Brain microvascular endothelial cell (primary cell): ENCODE measurements at regions not wholly inside any gene's neighbourhood (a gene's known extent, or its start where the extent isn't known, plus 50 kb on each side); places are given as distances from the start of the nearest gene placed in this dataset.

Experiments used
- DNase-seq: peaks from one replicate; pipeline ENCODE4 v3.0.0-alpha.2; 2020
- H3K27ac ChIP-seq: fragments of 250-450 bp; sonication (Bioruptor Pico); 2 replicates; pipeline ENCODE4 v1.5.1; 2020; ENCODE audit warnings: mild to moderate bottlenecking, moderate library complexity
- H3K27me3 ChIP-seq: fragments of 250-450 bp; sonication (Bioruptor Pico); replicated peaks from 2 replicates; pipeline ENCODE4 v1.5.1; 2020; ENCODE audit warnings: mild to moderate bottlenecking
- H3K36me3 ChIP-seq: fragments of 250-450 bp; sonication (Bioruptor Pico); replicated peaks from 2 replicates; pipeline ENCODE4 v1.5.1; 2020; ENCODE audit warnings: mild to moderate bottlenecking
- H3K4me3 ChIP-seq: 2 replicates; pipeline ENCODE4 v1.5.1; 2011; ENCODE audit warnings: low read depth, mild to moderate bottlenecking, control low read depth, low read length, moderate library complexity
- CTCF ChIP-seq: IDR thresholded peaks from 2 replicates; pipeline ENCODE4 v1.5.1; 2011; ENCODE audit warnings: low read depth, mild to moderate bottlenecking, moderate library complexity, low read length, control low read depth, inconsistent platforms; ENCODE audit errors: missing control alignments
- in situ Hi-C: cut with HindIII; loops from 2 replicates; pipeline ENCODE4 v1.10.0; 2017; ENCODE audit warnings: low sequenced_read_pairs, low pct_ligation_motif_present

DNA sequence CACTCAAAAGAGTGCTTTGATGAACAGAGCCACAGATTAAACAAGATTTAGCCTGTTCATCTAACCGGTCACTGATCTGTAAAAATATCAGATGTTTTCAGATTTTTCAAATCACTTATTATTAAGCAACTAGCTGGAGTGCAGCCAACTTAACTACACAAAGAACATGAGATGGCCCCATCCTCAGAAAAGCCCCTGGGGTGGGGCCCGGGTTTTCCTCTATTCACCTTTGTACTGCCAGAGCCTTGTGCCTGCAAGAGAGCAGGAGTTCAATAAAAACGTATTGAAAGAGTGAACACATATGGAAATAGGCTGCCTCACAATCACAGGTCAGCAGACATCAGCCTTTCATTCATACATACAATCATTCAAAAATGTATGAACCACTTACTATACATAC lies 516.1 kb downstream of the OMA1 start:
- in situ Hi-C loops, result no loop called here
- Histone ChIP-seq H3K36me3 (no peaks in the 10 kb centered on the region), H3K27me3 (no peaks in the 10 kb centered on the region), H3K4me3 (no peak overlapping the region), H3K27ac (no peak overlapping the region)
- no peak for DNase-seq
- TF ChIP-seq CTCF, result no peak

GRCh38 chr1:58017641-58018040 lies 528.9 kb downstream of the OMA1 start:
- Histone ChIP-seq H3K4me3 (no peak overlapping the region), H3K27me3 (no peaks in the 10 kb centered on the region), H3K27ac (no peak overlapping the region), H3K36me3 (no peaks in the 10 kb centered on the region)
- in situ Hi-C loops, result no loop called here
- TF ChIP-seq CTCF, result no peak
- DNase-seq, result no peak

- H3K4me3 ChIP-seq, result no peak overlapping the region
- no peaks in the 10 kb centered on the region for H3K27me3 ChIP-seq
- no peak for DNase-seq
- H3K27ac ChIP-seq, result no peak overlapping the region
- no peaks in the 10 kb centered on the region for H3K36me3 ChIP-seq
- TF ChIP-seq CTCF, result no peak
- in situ Hi-C loops, result no loop called here
Measured at GRCh38 chr1:58013237-58013636, 533.3 kb downstream of the OMA1 start.

DNA sequence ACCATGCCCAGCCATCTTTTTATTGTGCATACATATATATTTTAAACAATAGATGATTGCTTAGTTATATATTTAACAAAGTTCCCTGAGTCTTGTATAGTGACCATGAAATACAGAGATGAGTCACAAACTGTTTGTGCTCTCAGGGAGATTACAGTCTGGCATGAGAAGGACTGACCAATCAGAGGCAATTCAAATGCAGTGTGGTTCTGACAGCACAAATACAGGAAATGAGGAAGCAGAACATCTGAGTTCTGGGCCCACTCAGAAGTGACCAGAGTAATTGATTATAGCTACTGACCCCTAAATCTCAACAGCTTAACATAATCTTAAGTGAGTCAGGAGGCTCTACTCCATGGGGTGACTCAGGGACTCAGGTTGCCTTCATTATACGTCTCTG lies 534.5 kb downstream of the OMA1 start:
- in situ Hi-C loops, result no loop called here
- H3K27me3 ChIP-seq, result no peaks in the 10 kb centered on the region
- no peak for DNase-seq
- no peaks in the 10 kb centered on the region for H3K36me3 ChIP-seq
- H3K27ac ChIP-seq, result no peak overlapping the region
- TF ChIP-seq CTCF, result no peak
- no peak overlapping the region for H3K4me3 ChIP-seq

- in situ Hi-C loops, result no loop called here
- TF ChIP-seq CTCF, result no peak
- Histone ChIP-seq H3K27ac (no peak overlapping the region), H3K36me3 (no peaks in the 10 kb centered on the region), H3K4me3 (no peak overlapping the region), H3K27me3 (no peaks in the 10 kb centered on the region)
- no peak for DNase-seq
Measured at GRCh38 chr1:58006421-58007046, 540.0 kb downstream of the OMA1 start.

DNA sequence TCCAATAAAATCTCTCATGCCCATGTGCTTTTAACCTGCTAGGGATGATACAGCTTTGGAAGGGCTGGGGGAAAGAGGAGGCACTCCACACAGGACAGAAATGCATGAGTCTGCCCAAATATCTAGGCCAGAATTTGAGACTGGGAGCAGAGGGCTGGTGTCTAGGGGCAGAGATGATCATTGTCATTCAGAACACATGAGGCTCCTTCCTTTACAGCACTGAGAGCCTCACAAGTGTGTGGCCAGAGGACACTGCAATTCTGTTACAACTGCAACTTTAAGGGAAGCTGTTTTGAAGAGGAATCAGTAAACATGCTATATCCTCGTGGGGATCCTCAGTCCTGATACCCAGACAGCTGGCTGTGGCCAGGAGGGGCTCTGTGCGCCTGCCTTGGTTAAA lies 541.3 kb downstream of the OMA1 start:
- in situ Hi-C loops, result no loop called here
- Histone ChIP-seq H3K27ac (no peak overlapping the region), H3K4me3 (no peak overlapping the region), H3K27me3 (no peaks in the 10 kb centered on the region), H3K36me3 (no peaks in the 10 kb centered on the region)
- no peak for TF ChIP-seq CTCF
- DNase-seq, result no peak
